GM04503 (cell line): ENCODE measurements at regions not wholly inside any gene's neighbourhood (a gene's known extent, or its start where the extent isn't known, plus 50 kb on each side); places are given as distances from the start of the nearest gene placed in this dataset.

Source experiments
- DNase-seq: peaks from one replicate; pipeline ENCODE4 v3.0.0-alpha.2; 2012; ENCODE audit warnings: low read depth

DNA sequence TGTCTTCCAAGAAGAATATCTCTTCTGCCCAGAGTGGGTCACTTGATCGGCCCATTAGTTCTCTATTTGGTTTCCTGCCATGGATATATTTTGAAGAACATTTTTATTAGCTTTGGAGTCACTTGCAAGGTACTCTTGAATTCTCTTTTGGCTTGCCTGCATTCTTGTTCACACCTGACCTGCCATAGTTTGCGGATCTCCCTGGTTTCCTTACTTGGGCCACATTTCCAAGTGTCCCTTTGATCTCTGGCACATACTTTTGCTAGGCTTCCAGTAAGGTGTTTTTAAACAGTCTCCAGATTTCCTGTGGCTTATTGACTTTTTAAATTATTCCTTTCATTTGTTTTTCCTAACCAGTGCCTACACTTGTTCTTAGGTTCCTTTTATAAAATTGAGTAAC lies 488.5 kb upstream of the MDFIC2 start:
- no peak for DNase-seq

DNA sequence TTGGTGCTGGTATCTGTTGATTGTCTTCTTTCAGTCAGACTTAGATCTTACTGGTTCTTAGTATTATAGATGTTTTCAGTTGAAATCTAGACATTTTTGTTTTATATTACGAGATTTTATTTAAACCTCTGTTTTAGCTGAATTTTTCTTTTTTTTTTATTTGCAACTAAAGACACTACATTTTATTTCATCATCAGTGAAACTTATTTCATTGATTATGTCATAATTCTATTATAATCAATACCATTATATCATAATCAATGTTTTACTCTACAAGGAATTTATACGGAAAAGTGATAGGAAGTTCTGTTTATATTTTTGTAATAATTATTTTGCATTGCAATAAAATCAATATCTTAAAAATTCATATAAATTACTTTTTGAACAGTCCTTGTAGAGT lies 477.4 kb upstream of the MDFIC2 start:
- no peak for DNase-seq

DNA sequence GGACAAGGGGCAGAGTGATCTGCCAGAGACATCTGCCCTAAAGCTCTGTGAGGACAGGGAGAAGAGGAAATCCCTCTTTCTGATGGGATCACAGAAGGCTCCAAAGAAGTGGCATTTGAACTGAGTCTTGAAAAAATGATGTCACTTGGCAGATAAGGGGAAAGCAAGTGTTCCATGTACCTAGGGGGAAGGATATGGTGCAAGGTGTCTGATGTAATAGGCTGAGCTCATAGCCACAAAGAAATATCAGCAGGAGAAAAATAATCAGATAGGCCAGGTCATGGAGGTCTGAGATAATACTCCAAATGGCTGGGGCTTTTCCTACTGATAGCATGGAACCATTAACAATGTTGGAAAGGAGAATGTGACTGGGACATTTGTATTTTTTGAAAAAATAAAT lies 468.4 kb upstream of the MDFIC2 start:
- no peak for DNase-seq

DNA sequence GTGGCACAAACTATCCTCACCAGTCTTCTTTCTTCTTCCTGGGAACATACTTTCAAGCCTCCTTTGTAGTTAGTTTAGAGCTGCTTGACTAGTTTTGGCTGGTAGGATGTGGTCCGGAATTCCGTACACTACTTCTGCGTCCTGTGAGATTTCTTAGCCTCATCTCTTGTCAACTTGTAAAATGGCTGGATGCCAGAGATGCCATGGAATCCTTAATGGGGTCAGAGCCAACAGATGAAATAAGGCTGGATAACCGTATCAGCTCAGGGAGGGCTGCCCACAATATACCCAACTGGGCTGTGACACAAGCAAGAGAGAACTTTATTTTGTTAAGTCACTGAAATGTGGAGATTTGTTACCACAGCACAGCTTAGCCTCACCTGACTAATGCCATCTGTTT lies 466.9 kb upstream of the MDFIC2 start:
- no peak for DNase-seq

DNA sequence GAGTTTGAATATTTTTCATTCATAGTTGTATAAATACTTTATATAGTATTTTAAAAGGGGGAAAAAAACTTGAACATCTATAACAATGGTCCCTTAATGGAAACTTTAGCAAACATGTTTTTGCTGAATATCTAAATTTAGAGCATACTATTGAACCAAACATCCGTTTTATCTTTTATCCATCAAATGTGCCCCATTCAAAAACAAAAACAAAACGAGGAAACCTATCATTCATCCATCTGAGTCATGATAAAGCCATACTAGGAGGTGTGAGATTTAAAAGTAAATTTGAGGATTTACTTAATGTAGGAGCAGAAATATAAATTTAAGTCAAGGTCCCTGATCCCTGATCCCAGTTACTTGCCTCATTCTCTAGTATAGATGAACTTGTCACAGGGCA lies 463.6 kb upstream of the MDFIC2 start:
- DNase-seq: no peak

DNA sequence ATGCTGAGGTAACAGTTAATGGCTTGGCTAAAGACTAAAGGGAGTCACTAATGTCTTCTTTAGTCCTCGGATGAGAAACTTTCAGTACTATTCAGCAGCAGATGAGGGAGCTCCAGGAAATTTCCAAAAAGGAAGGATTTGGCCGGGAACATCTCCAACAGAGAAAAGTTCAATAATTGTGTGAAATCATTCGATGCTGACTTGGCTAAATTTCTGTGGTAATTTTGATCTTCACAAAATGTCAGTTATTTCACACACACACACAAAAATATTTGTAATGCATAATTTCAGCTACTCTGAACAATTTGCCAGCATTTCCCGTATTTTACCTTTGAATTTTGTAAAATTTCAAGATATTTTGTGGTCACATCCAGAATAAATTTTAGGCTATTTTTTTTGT lies 462.8 kb upstream of the MDFIC2 start:
- no peak for DNase-seq

DNA sequence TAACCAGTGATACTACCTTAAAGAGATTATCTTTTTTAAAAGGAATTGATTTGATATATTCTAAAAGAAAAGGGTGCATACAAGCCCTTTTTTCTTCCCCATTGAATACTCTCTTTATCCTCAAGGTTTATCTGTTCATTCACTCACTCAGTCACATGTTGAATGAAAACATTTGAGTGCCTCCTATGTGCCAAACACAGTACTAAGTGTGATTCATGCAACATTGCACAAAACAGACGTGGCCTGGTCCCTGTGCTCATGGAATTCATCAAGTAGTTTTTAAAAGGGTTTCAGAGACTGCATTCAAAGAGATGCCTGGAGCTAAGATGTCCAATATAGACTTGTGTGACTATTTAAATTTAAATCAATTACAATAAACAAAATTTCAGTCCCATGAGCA lies 462.2 kb upstream of the MDFIC2 start:
- DNase-seq: no peak

DNA sequence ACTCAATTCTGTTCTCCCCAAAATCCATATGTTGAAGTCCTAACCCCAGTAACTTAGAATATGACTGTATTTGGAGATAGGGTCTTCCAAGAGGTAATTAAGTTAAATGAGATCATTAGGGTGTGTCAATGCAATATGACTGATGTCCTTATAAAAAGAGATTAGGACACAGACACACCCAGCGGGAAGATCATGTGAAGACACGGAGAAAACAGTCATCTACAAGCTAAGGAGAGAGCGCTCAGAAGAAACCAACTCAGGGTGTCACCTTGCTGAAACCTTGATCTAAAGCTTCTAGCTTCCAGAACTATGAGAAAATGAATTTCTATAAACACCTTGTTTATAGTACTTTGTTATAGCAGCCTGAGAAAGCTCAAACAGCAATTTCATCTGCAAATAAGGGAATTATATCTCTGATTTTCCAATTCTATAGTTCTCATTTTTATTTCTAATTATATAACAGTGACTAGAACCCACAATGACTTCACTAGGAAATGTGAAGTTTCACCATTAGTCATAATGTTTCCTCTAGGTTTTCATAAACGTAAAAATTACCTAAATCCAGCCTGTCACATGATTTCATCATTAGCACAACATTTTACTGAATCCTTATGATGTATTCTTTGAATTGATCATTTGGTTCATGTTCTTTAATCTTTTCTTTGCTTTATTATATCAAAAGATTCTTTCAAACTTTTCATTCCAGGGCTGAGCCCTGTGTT lies 459.1 kb upstream of the MDFIC2 start:
- DNase-seq: no peak

DNA sequence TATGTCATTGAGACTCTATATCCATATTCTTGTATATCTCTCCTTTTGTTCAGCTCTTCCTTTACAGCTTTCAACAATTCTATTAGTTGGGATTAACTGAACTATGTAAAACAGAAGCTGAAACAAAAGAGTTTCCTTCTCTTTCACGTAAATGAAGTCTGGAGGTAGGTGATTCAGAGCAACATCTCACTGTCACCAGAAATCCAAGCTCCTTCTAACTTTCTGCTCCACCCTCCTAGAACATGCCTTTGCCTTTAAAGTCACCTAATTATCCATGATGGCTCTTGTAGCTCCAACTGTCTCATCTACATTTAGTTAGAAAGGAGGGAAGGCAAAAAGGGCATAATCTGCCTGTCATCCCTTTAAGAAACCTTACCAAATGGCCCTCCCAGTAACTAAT lies 458.2 kb upstream of the MDFIC2 start:
- no peak for DNase-seq

DNA sequence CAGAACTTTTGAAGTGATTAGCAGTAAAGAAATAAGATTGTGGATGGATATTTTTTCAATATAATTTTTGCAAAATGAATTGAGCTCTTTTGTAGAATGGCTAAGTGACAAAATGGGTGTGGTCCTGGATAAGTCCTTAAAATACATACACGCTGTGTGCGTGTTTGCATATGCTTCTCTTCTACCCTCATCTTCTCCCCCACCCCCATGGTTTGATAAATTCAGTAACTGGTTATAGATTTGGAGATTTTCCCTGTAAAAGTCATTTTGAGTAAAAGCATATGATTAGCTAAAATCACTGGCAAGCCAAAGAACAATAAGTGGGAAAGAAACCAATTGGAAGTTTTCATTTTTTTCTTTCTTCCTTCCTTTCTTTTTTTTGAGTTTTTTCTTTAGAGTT lies 453.9 kb upstream of the MDFIC2 start:
- no peak for DNase-seq

DNA sequence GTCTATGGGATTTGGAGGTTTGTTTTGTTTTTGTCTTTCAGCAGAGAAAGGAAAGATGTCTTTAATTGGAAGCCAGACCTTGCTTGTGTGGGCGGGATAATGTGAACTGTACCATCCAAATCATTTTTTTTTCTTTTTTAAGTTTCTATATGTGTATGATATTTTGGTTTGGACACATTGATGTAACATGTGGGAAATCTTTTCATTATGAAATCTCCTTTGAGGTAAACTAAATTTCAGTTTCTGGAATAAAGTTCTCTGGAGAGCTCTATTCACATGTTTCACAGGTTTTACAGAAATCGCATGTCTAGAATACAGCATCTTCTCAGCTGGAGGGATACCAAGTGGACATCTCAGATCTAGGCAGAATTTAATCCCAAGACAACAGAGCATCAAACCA lies 451.5 kb upstream of the MDFIC2 start:
- DNase-seq: no peak

DNA sequence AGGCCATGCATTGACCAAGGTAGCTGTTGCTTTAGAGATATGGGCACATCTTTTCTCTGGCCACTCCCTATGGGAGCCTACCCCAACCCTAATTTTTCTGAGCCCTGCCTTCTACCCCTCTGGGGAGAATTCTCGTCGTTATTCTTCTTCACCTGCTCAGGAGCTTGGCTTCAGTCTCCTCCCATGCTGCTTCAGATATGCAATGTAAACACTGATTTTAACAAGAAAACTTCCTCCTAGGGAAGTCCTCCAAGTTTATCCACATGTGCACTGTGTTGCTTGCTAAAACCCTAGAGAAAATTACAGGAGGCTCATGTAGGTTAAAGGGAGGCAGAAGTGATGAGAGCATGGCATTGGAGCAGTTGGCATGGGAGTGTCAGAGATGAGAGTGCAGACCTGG lies 445.2 kb upstream of the MDFIC2 start:
- DNase-seq: no peak

DNA sequence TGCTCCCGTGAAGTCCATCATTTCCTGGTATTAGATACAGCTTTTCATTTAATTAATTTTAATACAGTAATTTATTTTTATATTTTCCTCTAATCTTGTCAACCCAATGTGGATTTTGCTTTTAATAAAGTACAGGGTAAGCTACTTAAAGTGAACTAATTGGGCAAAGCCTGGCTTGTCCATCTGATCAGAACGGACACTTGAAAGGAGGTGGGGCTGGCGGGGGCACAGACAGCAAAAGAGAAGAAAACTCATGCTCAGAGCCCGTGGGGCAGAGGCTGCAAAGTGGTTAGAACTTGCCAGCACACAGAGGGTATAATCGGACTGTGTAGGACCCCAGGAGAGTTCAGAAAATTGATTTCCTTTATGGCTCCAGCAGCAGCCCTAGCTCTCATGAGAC lies 443.1 kb upstream of the MDFIC2 start:
- no peak for DNase-seq

DNA sequence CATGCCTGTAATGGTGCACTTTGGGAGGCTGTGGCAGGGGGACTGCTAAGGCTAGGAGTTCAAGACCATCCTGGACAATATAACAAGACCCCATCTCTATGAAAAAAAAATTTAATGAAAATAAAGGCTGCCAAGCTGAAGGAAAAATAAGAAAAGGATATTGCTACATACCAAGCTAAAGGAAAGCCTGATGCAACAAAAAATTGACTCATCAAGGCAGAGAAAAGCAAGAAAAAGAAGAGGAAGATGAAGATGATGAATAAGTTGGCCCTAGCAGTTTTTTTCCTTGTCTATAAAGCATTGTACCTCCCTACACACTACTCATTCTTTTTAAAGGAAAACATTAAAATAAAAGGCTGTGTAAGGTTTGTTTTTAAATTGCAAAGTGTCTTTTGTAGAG lies 441.9 kb upstream of the MDFIC2 start:
- no peak for DNase-seq

DNA sequence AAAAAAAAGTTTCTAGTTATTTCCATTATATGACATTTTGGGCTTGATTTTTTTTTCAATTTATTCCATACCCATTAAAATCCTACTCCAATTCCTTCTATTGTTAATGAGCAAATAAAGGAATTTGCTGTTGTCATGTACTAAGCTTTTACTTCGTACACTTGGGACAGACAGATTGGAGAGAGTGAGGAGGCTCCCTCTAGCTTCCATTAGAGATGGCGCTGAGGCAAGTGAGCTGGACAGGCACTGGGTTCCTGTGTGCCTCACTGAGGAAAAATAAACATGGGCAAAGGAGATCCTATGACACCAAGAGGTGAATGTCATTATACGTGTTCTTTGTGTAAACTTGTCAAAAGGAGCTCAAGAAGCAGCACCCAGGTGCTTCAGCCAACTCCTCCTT lies 441.1 kb upstream of the MDFIC2 start:
- no peak for DNase-seq

DNA sequence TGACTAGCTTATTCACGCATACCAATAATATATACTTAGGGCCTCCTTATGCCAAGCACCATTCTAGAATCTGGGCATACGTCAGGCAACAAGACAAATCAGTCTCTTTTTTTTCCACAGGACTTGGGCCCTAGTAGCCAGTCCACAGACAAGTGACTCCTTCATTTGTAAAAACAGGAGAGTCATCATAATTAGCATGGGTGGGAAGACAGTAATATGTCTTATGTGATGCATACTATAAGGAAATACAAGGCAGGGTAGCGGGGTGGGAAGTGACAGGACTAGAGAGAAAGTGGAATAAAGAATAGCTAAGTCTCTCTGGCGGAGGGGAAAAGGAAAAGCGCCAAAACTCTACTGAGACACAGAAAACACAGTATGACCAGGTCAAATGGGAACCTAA lies 439.6 kb upstream of the MDFIC2 start:
- DNase-seq: no peak

DNA sequence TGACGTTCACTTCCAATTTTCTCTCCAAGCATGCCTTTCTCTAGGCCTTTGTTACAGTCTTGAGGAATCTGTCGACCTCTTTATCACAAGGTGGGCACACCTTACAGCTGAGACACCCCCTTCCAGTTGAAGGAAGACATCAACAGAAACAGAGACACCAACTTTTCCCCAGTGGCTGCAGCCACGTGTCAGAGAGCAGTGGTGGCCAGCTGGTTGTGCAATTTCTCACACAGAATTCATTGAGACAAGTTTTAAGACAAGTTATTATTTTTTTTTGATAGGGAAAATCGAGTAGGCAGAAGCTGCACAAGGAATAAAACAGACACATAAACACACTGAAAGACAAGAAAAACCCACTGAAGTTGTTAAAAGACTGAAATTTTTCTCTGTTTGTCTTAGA lies 436.7 kb upstream of the MDFIC2 start:
- DNase-seq: no peak

DNA sequence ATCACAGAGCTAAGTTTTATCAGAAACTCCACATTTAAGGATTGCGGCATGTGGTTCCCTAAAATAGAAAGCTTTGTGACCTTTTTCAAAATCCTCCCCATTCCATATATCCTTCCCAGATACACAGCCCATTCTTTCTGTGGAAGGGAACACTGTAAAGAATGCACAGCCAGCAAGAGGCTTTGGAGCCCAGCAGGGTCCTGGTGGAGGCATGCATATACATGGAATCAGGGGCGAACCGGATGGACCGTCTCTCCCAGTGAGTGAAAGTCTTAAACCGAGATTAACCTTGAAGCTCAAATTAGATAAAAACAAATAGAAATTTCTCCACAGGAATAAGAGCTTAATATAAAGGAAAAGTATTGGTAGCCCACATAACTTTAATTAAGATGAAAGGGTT lies 436.2 kb upstream of the MDFIC2 start:
- DNase-seq: no peak

DNA sequence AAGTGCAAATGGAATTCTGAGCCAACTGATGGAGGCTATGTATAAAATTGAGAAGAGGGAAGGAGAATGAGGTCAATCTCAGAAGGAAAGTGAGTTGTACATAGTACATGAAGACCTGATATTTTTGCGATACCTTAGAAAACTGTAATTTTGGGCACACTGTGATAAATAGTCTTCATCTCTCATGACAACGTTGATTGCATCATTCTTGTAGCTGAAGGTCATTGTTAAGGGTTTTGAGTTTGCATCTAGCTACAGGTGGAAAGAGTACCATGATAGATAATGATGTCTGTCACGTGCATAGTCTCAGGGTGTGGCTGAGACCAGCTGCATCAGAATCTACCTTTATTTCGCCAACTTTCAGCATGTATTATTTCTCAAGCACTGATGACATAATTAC lies 435.4 kb upstream of the MDFIC2 start:
- no peak for DNase-seq

DNA sequence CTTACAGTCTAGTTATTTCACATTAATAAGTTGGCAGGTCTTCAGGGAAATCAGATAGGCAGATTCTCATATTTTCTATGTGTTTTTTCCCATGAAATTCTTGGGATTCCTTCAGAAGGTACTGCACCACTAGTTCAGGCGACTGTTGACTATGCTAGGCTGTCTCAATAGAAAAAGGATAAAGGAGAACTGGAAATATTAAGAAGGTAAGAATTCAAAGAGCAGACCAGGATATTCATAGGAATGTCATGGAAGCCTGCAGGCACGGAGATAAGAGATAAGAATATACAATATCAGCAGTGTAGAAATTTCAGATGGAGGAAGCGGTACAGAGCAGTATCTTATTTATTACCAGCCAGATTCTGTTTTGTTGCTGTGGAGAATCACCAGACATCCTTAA lies 432.1 kb upstream of the MDFIC2 start:
- DNase-seq: no peak

DNA sequence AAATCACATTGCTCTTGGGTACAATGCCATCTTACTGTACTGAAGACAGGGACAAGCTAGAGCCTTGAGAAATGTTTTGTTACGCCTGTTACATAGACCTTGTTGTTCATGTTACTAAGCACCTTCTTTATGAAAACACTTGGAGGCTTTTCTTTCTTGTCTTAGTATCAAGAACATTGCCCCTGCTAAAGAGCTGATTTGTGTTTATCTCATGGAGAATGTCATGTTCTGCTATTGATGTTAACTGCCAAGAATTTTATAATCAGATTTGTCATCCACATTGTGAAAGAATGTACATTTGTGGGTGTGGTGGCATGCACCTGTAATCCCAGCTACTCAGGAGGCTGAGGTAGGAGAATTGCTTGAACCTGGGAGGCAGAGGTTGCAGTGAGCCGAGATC lies 431.3 kb upstream of the MDFIC2 start:
- DNase-seq: no peak

DNA sequence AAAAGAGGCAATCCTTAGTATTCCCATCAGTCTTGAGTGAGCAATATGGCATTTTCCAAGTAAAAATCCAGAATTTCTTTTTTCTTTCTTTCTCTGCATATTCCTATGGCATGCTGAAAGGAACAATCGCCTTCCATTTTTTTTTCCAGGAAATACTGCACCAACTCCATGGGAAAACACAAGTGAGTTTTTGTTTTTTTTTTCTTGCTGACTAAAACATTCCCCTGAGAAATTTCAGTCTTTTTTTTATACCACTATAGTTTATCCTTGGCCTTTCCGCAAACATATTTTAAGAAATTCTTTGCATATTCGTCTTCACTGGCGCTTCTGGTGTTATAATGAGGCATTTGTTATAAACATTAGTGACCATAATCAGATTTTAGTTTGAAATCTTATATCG lies 429.6 kb upstream of the MDFIC2 start:
- no peak for DNase-seq

DNA sequence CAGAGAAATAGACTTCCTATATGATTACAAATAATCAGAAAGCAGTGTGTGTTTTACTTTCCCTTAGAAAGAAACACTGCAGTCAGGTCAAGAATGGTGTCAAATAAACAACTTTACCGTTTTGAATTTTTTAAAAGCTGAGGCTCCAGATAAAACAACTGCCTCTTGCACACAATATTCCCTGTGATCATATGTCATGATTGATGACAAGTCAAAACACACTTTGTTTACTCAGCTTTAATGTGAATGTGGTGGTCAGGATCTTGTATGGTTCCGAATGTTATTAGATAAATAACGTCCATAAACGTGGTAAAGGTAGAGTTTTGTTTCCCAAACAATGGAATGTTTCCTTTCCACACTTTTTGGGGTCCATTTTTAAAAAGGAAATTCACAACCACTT lies 428.4 kb upstream of the MDFIC2 start:
- DNase-seq: no peak

DNA sequence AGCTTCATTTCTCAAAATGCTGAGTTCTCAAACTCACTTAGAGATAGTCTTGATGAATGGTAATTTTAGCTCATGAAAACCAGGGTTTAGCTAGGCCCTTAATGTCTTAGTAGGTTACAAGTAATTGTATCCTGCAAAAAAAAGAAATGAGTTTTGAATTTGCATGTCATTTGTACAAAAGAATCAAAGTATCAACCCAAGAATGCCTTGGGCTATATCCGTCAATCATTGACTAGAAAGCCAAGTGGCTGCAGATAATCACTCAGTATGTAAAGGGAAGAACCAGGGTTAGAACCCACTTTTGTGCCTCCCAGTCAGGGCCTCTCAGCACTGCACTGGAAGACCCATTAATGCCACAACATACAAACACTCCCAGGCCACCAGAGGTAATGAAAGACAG lies 427.6 kb upstream of the MDFIC2 start:
- DNase-seq: no peak

DNA sequence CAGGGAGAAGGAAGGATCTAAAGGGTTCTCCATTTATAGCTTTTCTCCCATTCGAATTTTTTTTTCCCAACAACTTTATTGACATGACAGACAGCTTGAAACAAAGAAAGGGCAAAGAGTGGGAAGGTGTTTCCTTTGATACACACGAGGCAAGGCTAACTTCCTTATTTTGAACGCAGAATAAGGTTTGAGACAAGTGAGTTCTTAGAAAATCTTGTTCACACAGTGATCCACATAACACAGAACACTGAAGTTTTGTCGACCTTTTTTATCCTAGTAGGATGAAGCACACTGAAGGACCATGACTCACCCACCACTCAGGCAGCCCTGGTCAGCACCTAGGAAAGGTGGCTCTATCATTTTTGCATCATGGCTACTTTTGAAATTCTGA lies 425.8 kb upstream of the MDFIC2 start:
- no peak for DNase-seq
